ENCODE measurements at regions not wholly inside any gene's neighbourhood (a gene's known extent, or its start where the extent isn't known, plus 50 kb on each side); places are given as distances from the start of the nearest gene placed in this dataset.

GRCh38 chr3:148253713-148254112 lies 444.0 kb upstream of the AGTR1 start:
- TF ChIP-seq CTCF (IDR thresholded peaks at IDR 0.05 in 8 of 11, conservative IDR thresholded peaks at IDR 0.05 in 3 of 11) (no peak), POLR2AphosphoS5 (IDR thresholded peaks at IDR 0.05) (no peak), POLR2A (IDR thresholded peaks at IDR 0.05) (no peak)
- H3K4me1 ChIP-seq, result no peaks in the 10 kb centered on the region
- no peak overlapping the region for H3K27ac ChIP-seq
- DNase-seq, result no peak
- H3K36me3 ChIP-seq, result no peaks in the 10 kb centered on the region
- H3K27me3 ChIP-seq (replicated peaks in 1 of 7), result no peaks in the 10 kb centered on the region
- 85 to 99% (median 91%) methylated on average over 2 of the region's 2 CpGs for WGBS, 5 donors
- H3K4me3 ChIP-seq, result no peak overlapping the region
- intact Hi-C loops (cut with DNase I; ENCODE audit: low total_unique reads), result no loop called here
- no peaks in the 10 kb centered on the region for H3K9me3 ChIP-seq

- intact Hi-C loops (cut with DNase I; ENCODE audit: low total_unique reads), result no loop called here
- no peaks in the 10 kb centered on the region for H3K4me1 ChIP-seq
- H3K9me3 ChIP-seq, result no peaks in the 10 kb centered on the region
- whole genome bisulfite sequencing, 5 donors, result 76 to 93% (median 81%) methylated on average over 2 of the region's 2 CpGs
- H3K4me3 ChIP-seq, result no peak overlapping the region
- no peaks in the 10 kb centered on the region for H3K36me3 ChIP-seq
- no peak for TF ChIP-seq CTCF (IDR thresholded peaks at IDR 0.05 in 8 of 11, conservative IDR thresholded peaks at IDR 0.05 in 3 of 11)
- TF ChIP-seq POLR2A (IDR thresholded peaks at IDR 0.05), result no peak
- no peak for TF ChIP-seq POLR2AphosphoS5 (IDR thresholded peaks at IDR 0.05)
- no peak overlapping the region for H3K27ac ChIP-seq
- no peak for DNase-seq
- H3K27me3 ChIP-seq (replicated peaks in 1 of 7), result no peaks in the 10 kb centered on the region
Observed at GRCh38 chr3:148254402-148254801, 443.3 kb upstream of the AGTR1 start.

- 70 to 82% (median 72%) methylated on average over 6 of the region's 6 CpGs for WGBS, 5 donors
- no peaks in the 10 kb centered on the region for H3K36me3 ChIP-seq
- H3K9me3 ChIP-seq, result no peaks in the 10 kb centered on the region
- no peak overlapping the region for H3K27ac ChIP-seq
- H3K4me3 ChIP-seq, result no peak overlapping the region
- H3K4me1 ChIP-seq, result no peaks in the 10 kb centered on the region
- TF ChIP-seq CTCF (IDR thresholded peaks at IDR 0.05 in 8 of 11, conservative IDR thresholded peaks at IDR 0.05 in 3 of 11), result no peak
- no peak for TF ChIP-seq POLR2AphosphoS5 (IDR thresholded peaks at IDR 0.05)
- TF ChIP-seq POLR2A (IDR thresholded peaks at IDR 0.05), result no peak
- H3K27me3 ChIP-seq (replicated peaks in 1 of 7), result peaks cover 0 to 3% (median 0%) of the 10 kb centered on the region in 7 donors
- intact Hi-C loops (cut with DNase I; ENCODE audit: low total_unique reads), result no loop called here
- DNase-seq, result no peak
Observed at GRCh38 chr3:148255981-148256969, 441.4 kb upstream of the AGTR1 start.

- TF ChIP-seq POLR2A (IDR thresholded peaks at IDR 0.05) (no peak), POLR2AphosphoS5 (IDR thresholded peaks at IDR 0.05) (no peak), CTCF (IDR thresholded peaks at IDR 0.05 in 8 of 11, conservative IDR thresholded peaks at IDR 0.05 in 3 of 11) (no peak)
- peaks cover 0 to 3% (median 0%) of the 10 kb centered on the region in 7 donors for H3K27me3 ChIP-seq (replicated peaks in 1 of 7)
- H3K36me3 ChIP-seq, result no peaks in the 10 kb centered on the region
- intact Hi-C loops (cut with DNase I; ENCODE audit: low total_unique reads), result no loop called here
- H3K27ac ChIP-seq, result no peak overlapping the region
- no peak overlapping the region for H3K4me3 ChIP-seq
- H3K4me1 ChIP-seq, result no peaks in the 10 kb centered on the region
- no peaks in the 10 kb centered on the region for H3K9me3 ChIP-seq
- DNase-seq, result no peak
Observed at GRCh38 chr3:148262980-148263379, 434.7 kb upstream of the AGTR1 start.
